Kidney epithelial cell (primary cell): ENCODE measurements at regions not wholly inside any gene's neighbourhood (a gene's known extent, or its start where the extent isn't known, plus 50 kb on each side); places are given as distances from the start of the nearest gene placed in this dataset.

Source experiments
- DNase-seq: peaks from one replicate; pipeline ENCODE4 v3.0.0-alpha.2; 2010; ENCODE audit warnings: low read depth
- H3K27me3 ChIP-seq: 2 replicates; pipeline ENCODE4 v1.6.0; 2011; ENCODE audit warnings: low read length; ENCODE audit not compliant: control insufficient read depth, insufficient read depth
- H3K36me3 ChIP-seq: 2 replicates; pipeline ENCODE4 v1.5.1; 2011; ENCODE audit warnings: low read length; ENCODE audit not compliant: control insufficient read depth, insufficient read depth
- H3K4me3 ChIP-seq: 2 replicates; pipeline ENCODE4 v1.5.1; 2011; ENCODE audit warnings: low read depth, mild to moderate bottlenecking, control low read depth, low read length
- CTCF ChIP-seq: IDR thresholded peaks from 2 replicates; pipeline ENCODE4 v1.5.1; 2011; ENCODE audit warnings: mild to moderate bottlenecking, moderate library complexity, low read length, control low read depth, inconsistent platforms; ENCODE audit not compliant: insufficient read depth, poor library complexity, severe bottlenecking

- Histone ChIP-seq H3K4me3 (no peak overlapping the region), H3K27me3 (peaks cover 14% of the 10 kb centered on the region), H3K36me3 (no peaks in the 10 kb centered on the region)
- no peak for TF ChIP-seq CTCF
- DNase-seq, result no peak
Measured at GRCh38 chr15:69885173-69885955, 212.4 kb downstream of the TLE3 start.

- no peaks in the 10 kb centered on the region for H3K36me3 ChIP-seq
- no peak for TF ChIP-seq CTCF
- H3K27me3 ChIP-seq, result peaks cover 14% of the 10 kb centered on the region
- DNase-seq, result no peak
- H3K4me3 ChIP-seq, result no peak overlapping the region
Measured at GRCh38 chr15:69887009-69887408, 210.7 kb downstream of the TLE3 start.

- no peak for DNase-seq
- Histone ChIP-seq H3K27me3 (peaks cover 14% of the 10 kb centered on the region), H3K4me3 (no peak overlapping the region), H3K36me3 (no peaks in the 10 kb centered on the region)
- no peak for TF ChIP-seq CTCF
Measured at GRCh38 chr15:69887553-69887952, 210.2 kb downstream of the TLE3 start.

- Histone ChIP-seq H3K36me3 (no peaks in the 10 kb centered on the region), H3K27me3 (peaks cover 14% of the 10 kb centered on the region), H3K4me3 (no peak overlapping the region)
- no peak for TF ChIP-seq CTCF
- DNase-seq, result no peak
Measured at GRCh38 chr15:69888406-69888805, 209.3 kb downstream of the TLE3 start.

GRCh38 chr15:69891070-69891536 lies 206.6 kb downstream of the TLE3 start:
- Histone ChIP-seq H3K27me3 (peaks cover 16% of the 10 kb centered on the region), H3K36me3 (no peaks in the 10 kb centered on the region), H3K4me3 (no peak overlapping the region)
- TF ChIP-seq CTCF, result no peak
- no peak for DNase-seq

- Histone ChIP-seq H3K36me3 (no peaks in the 10 kb centered on the region), H3K27me3 (peaks cover 14% of the 10 kb centered on the region), H3K4me3 (no peak overlapping the region)
- no peak for TF ChIP-seq CTCF
- DNase-seq, result no peak
Measured at GRCh38 chr15:69891606-69892005, 206.1 kb downstream of the TLE3 start.
